ENCODE measurements at regions not wholly inside any gene's neighbourhood (a gene's known extent, or its start where the extent isn't known, plus 50 kb on each side); places are given as distances from the start of the nearest gene placed in this dataset.

- DNase-seq (peak in 2 of 3 donors; percentile 65 to 76), ATAC-seq (peak; percentile 43)
- Histone ChIP-seq H3K4me1 (ENCODE audit: control insufficient read depth, insufficient read depth, low read length) (no peaks in the 10 kb centered on the region), H3K4me3 (ENCODE audit: low read length) (no peak overlapping the region), H3K27ac (ENCODE audit: low read length) (no peak overlapping the region), H3K27me3 (ENCODE audit: control insufficient read depth, insufficient read depth) (no peaks in the 10 kb centered on the region), H3K9me3 (ENCODE audit: control insufficient read depth, low read length) (no peaks in the 10 kb centered on the region)
- intact Hi-C loops (cut with DNase I): loop anchor here in 1 of 4 donors (10.0 kb wide), 1 partner anchor 906 kb away; no protein-coding TSS in a partner anchor
- WGBS: 50% methylated on average over 12 of the region's 12 CpGs
Measured at GRCh38 chr14:66070542-66071319, 415.4 kb upstream of the CCDC196 start.

GRCh38 chr14:66072190-66073084, 413.7 kb upstream of the CCDC196 start:
- no peak overlapping the region for H3K4me3 ChIP-seq (ENCODE audit: low read length)
- H3K9me3 ChIP-seq (ENCODE audit: control insufficient read depth, low read length): no peaks in the 10 kb centered on the region
- no peaks in the 10 kb centered on the region for H3K27me3 ChIP-seq (ENCODE audit: control insufficient read depth, insufficient read depth)
- ATAC-seq (no peak), DNase-seq (no peak)
- H3K27ac ChIP-seq (ENCODE audit: low read length): no peak overlapping the region
- intact Hi-C loops (cut with DNase I): loop anchor here in 1 of 4 donors (10.0 kb wide), 1 partner anchor 908 kb away; no protein-coding TSS in a partner anchor
- WGBS: 85% methylated on average over 5 of the region's 5 CpGs
- H3K4me1 ChIP-seq (ENCODE audit: control insufficient read depth, insufficient read depth, low read length): no peaks in the 10 kb centered on the region

DNA sequence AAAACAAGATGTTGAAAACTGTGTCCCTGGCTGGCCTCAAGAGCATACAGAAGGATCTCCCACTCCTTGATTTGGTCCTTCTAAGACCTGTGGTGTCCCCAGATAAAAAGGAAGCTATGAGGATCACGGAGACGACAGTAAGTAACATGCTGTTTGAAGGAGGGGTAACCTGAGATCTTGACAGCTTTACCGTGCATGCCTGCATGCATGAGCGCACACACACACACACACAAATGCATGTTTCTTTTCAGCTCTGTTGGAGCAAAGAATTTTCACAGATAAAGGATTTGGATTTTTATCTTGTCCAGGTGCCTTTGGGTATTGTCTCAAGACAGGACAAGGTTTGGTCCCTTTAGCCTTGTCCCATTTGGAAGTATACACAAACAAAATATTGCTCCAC, 411.6 kb upstream of the CCDC196 start:
- H3K4me3 ChIP-seq (ENCODE audit: low read length): no peak overlapping the region
- no peak overlapping the region for H3K27ac ChIP-seq (ENCODE audit: low read length)
- H3K4me1 ChIP-seq (ENCODE audit: control insufficient read depth, insufficient read depth, low read length): no peaks in the 10 kb centered on the region
- DNase-seq: no peak
- whole genome bisulfite sequencing: 77% methylated on average over 4 of the region's 4 CpGs
- no peaks in the 10 kb centered on the region for H3K27me3 ChIP-seq (ENCODE audit: control insufficient read depth, insufficient read depth)
- no peaks in the 10 kb centered on the region for H3K9me3 ChIP-seq (ENCODE audit: control insufficient read depth, low read length)
- intact Hi-C loops (cut with DNase I): loop anchor here in 1 of 4 donors (10.0 kb wide), 1 partner anchor 910 kb away; no protein-coding TSS in a partner anchor
- ATAC-seq: no peak

DNA sequence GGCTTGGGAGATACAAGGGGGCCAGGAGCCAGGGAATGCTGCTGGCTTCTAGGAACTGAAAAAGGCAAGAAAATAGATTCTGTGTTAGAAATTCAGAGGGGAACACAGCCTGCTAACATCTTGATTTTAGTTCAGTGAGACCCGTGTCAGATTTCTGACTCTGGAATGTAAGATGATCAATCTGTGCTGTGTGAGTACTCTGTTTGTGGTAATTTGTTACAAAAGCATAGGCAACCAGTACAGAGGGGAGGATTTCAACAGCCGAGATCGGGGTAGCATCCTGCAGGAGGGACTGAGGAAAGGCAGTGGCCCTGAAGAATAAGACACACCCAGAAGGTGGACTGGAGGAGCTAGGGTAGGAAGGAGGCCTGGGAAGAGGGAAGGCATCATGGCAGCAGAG, 410.0 kb upstream of the CCDC196 start:
- WGBS: 72% methylated on average over 3 of the region's 3 CpGs
- intact Hi-C loops (cut with DNase I): loop anchor here in 1 of 4 donors (10.0 kb wide), 1 partner anchor 911 kb away; no protein-coding TSS in a partner anchor
- Histone ChIP-seq H3K27ac (ENCODE audit: low read length) (no peak overlapping the region), H3K9me3 (ENCODE audit: control insufficient read depth, low read length) (no peaks in the 10 kb centered on the region), H3K4me1 (ENCODE audit: control insufficient read depth, insufficient read depth, low read length) (no peaks in the 10 kb centered on the region), H3K27me3 (ENCODE audit: control insufficient read depth, insufficient read depth) (no peaks in the 10 kb centered on the region), H3K4me3 (ENCODE audit: low read length) (no peak overlapping the region)
- ATAC-seq (no peak), DNase-seq (no peak)

GRCh38 chr14:66078006-66078405, 408.2 kb upstream of the CCDC196 start:
- Histone ChIP-seq H3K9me3 (ENCODE audit: control insufficient read depth, low read length) (no peaks in the 10 kb centered on the region), H3K27ac (ENCODE audit: low read length) (no peak overlapping the region), H3K4me1 (ENCODE audit: control insufficient read depth, insufficient read depth, low read length) (no peaks in the 10 kb centered on the region), H3K4me3 (ENCODE audit: low read length) (no peak overlapping the region), H3K27me3 (ENCODE audit: control insufficient read depth, insufficient read depth) (no peaks in the 10 kb centered on the region)
- intact Hi-C loops (cut with DNase I): loop anchor here in 1 of 4 donors (10.0 kb wide), 1 partner anchor 913 kb away; no protein-coding TSS in a partner anchor
- no peak for DNase-seq
- no peak for ATAC-seq
- 61% methylated on average over 5 of the region's 5 CpGs for WGBS

DNA sequence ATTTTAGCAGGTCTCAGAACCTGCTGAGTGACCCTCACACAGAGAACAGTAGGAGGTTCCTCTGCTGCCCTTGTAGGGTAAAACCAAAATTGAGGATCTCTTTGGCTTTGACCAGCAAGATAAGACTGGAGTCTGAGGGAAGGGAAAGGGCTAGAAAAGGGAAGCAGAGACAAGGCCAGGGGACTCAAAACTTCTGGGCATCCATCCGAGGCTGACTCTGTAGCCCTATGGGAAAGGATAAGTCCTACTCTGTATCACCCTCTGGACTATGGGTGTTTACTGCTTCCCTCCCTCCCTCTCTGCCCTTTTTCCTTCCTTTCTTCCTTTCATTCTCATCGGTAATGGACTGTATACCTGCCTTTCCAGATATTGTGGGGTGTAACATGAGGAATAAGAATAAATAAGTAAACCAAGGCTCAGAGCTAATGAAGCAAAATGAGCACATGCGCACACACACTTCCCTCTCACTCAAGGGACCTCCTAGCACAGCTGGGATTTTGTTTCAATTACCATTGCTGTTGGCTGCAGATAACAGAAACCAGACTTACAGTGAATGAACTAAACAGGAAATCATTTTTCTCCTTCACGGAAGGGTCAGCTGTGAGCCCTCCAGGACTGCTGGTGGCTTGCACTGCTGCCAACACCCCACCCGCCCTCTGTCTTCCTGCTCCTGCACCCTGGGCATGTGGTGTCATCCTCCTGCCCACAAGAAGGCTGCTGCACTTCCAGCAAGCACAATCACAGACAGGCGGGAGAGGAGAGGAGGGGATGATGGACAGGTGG, 404.4 kb upstream of the CCDC196 start:
- H3K4me3 ChIP-seq (ENCODE audit: low read length): no peak overlapping the region

GRCh38 chr14:66085224-66085623, 400.9 kb upstream of the CCDC196 start:
- no peaks in the 10 kb centered on the region for H3K9me3 ChIP-seq (ENCODE audit: control insufficient read depth, low read length)
- H3K27ac ChIP-seq (ENCODE audit: low read length): no peak overlapping the region
- no peaks in the 10 kb centered on the region for H3K27me3 ChIP-seq (ENCODE audit: control insufficient read depth, insufficient read depth)
- no peaks in the 10 kb centered on the region for H3K4me1 ChIP-seq (ENCODE audit: control insufficient read depth, insufficient read depth, low read length)
- no peak overlapping the region for H3K4me3 ChIP-seq (ENCODE audit: low read length)
- DNase-seq: no peak
- no peak for ATAC-seq
- 66% methylated on average over 4 of the region's 4 CpGs for WGBS
- intact Hi-C loops (cut with DNase I): no loop called here

More for the DNA sequence above, 404.4 kb upstream of the CCDC196 start:
- no peak for ATAC-seq
- no peak overlapping the region for H3K27ac ChIP-seq (ENCODE audit: low read length)
- intact Hi-C loops (cut with DNase I): no loop called here
- DNase-seq: no peak
- no peaks in the 10 kb centered on the region for H3K9me3 ChIP-seq (ENCODE audit: control insufficient read depth, low read length)
- no peaks in the 10 kb centered on the region for H3K4me1 ChIP-seq (ENCODE audit: control insufficient read depth, insufficient read depth, low read length)
- H3K27me3 ChIP-seq (ENCODE audit: control insufficient read depth, insufficient read depth): no peaks in the 10 kb centered on the region
- 41% methylated on average over 6 of the region's 6 CpGs for WGBS

DNA sequence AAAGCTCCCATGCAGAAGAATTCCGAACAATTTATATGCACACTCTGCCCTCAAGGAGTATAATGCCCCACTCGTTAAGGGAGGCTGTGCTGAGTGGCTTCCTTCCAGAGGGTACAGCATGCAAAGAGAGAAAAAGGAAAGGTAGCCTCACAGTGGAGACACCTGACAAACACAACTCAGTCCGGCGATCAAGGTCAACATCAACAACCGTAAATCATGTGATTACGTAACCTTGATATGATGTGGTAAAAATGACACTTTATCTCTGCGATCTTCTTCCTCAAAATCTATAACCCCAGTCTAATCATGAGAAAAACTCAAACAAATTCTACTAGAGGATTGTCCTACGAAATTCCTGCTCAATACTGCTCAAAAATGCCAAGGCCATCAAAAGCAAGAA, 400.5 kb upstream of the CCDC196 start:
- no peaks in the 10 kb centered on the region for H3K27me3 ChIP-seq (ENCODE audit: control insufficient read depth, insufficient read depth)
- no peak overlapping the region for H3K4me3 ChIP-seq (ENCODE audit: low read length)
- no peak overlapping the region for H3K27ac ChIP-seq (ENCODE audit: low read length)
- no peaks in the 10 kb centered on the region for H3K4me1 ChIP-seq (ENCODE audit: control insufficient read depth, insufficient read depth, low read length)
- ATAC-seq: no peak
- WGBS: 86% methylated on average over 8 of the region's 8 CpGs
- H3K9me3 ChIP-seq (ENCODE audit: control insufficient read depth, low read length): no peaks in the 10 kb centered on the region
- intact Hi-C loops (cut with DNase I): no loop called here
- DNase-seq: no peak

DNA sequence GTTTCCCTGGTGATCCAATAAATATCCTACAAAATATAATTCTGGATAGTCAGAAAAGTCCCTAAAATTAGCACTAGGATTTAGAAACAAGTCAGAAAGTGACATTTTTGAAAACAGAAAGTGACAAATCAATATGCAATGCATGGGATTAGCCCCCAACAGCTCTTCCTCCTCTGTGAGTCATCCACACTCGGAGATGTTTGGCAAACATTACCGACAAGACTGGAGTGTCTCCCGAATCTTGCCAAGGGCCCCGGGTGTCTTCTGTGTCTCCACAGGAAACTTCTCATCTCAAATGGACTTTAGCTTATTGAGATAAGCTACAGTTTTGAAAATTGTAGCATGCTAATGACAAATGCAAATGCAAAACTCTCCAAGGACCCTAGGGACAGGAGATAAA, 398.9 kb upstream of the CCDC196 start:
- H3K9me3 ChIP-seq (ENCODE audit: control insufficient read depth, low read length): no peaks in the 10 kb centered on the region
- H3K27me3 ChIP-seq (ENCODE audit: control insufficient read depth, insufficient read depth): no peaks in the 10 kb centered on the region
- ATAC-seq (no peak), DNase-seq (no peak)
- no peaks in the 10 kb centered on the region for H3K4me1 ChIP-seq (ENCODE audit: control insufficient read depth, insufficient read depth, low read length)
- no peak overlapping the region for H3K27ac ChIP-seq (ENCODE audit: low read length)
- no peak overlapping the region for H3K4me3 ChIP-seq (ENCODE audit: low read length)
- intact Hi-C loops (cut with DNase I): no loop called here
- 38% methylated on average over 4 of the region's 4 CpGs for WGBS

- intact Hi-C loops (cut with DNase I): no loop called here
- ATAC-seq: no peak
- no peak overlapping the region for H3K27ac ChIP-seq (ENCODE audit: low read length)
Measured at GRCh38 chr14:66088656-66089055, 397.5 kb upstream of the CCDC196 start.

More at GRCh38 chr14:66088656-66089055, 397.5 kb upstream of the CCDC196 start:
- 71% methylated on average over 3 of the region's 3 CpGs for WGBS
- no peaks in the 10 kb centered on the region for H3K27me3 ChIP-seq (ENCODE audit: control insufficient read depth, insufficient read depth)
- no peaks in the 10 kb centered on the region for H3K4me1 ChIP-seq (ENCODE audit: control insufficient read depth, insufficient read depth, low read length)
- no peak for DNase-seq
- H3K9me3 ChIP-seq (ENCODE audit: control insufficient read depth, low read length): no peaks in the 10 kb centered on the region
- no peak overlapping the region for H3K4me3 ChIP-seq (ENCODE audit: low read length)
